PFSK-1 (cell line): ENCODE measurements at regions not wholly inside any gene's neighbourhood (a gene's known extent, or its start where the extent isn't known, plus 50 kb on each side); places are given as distances from the start of the nearest gene placed in this dataset.

Experiments
- POLR2AphosphoS5 ChIP-seq: IDR thresholded peaks from 2 replicates; pipeline ENCODE4 v1.6.1; 2012; ENCODE audit warnings: low read depth, mild to moderate bottlenecking, control low read depth, low read length, moderate library complexity
- REST ChIP-seq, 2 experiments: IDR thresholded peaks; 2 replicates each; pipeline versions ENCODE4 v1.6.1 to v1.8.0; 2011 to 2012; ENCODE audit warnings: low read depth in 2 of 2, low read length in 2 of 2, control low read depth in 1 of 2, inconsistent platforms in 1 of 2, mild to moderate bottlenecking in 1 of 2, moderate library complexity in 1 of 2; ENCODE audit not compliant: insufficient read depth in 1 of 2
- TAF1 ChIP-seq: IDR thresholded peaks from 2 replicates; pipeline ENCODE4 v1.6.1; 2012; ENCODE audit warnings: low read length, control low read depth, borderline replicate concordance; ENCODE audit not compliant: insufficient read depth

GRCh38 chr10:3908183-3908582, 123.2 kb upstream of the KLF6 start:
- no peak for TF ChIP-seq POLR2AphosphoS5
- TF ChIP-seq TAF1: no peak
- no peak for TF ChIP-seq REST (IDR thresholded peaks at IDR 0.05; ENCODE audit: insufficient read depth in 1 of 2, low read depth in 2 of 2, low read length in 2 of 2)
